Lower leg skin (tissue), 3 donors: ENCODE measurements at regions not wholly inside any gene's neighbourhood (a gene's known extent, or its start where the extent isn't known, plus 50 kb on each side); places are given as distances from the start of the nearest gene placed in this dataset.

Experiments used
- POLR2A ChIP-seq, 2 donors: fragments of 450-650 bp; IDR thresholded peaks; one replicate each; pipeline ENCODE4 v1.6.1; 2016 to 2017; ENCODE audit warnings: antibody characterized with exemption in 2 of 2, mild to moderate bottlenecking in 1 of 2, moderate library complexity in 1 of 2
- TF ChIP-seq, protein P1 (sequence below), 3 donors: fragments of 450-650 bp; IDR thresholded peaks; one replicate each; pipeline ENCODE4 v1.5.1; 2016; ENCODE audit warnings: antibody characterized with exemption in 3 of 3, mild to moderate bottlenecking in 3 of 3, moderate library complexity in 2 of 3

DNA sequence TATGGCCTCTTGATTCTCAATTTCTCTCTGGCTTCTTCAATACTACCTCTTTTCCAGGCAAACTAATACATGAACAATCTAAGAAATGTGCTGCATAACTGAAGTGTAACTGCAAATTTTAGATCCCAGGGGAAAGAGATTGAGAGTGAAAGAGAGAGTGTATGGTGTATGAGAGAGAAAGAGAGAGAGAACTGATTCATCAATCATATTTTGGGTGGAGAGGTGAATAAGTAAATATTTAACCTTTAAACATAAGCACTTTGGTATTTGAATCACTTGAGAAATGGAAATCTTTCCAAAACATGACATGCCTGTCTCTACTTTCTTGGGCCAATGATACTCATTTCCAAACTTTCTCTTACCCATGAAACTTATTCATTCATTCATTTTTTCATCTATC is 147.2 kb upstream of the DIPK2B start:
- TF ChIP-seq, protein P1, sequence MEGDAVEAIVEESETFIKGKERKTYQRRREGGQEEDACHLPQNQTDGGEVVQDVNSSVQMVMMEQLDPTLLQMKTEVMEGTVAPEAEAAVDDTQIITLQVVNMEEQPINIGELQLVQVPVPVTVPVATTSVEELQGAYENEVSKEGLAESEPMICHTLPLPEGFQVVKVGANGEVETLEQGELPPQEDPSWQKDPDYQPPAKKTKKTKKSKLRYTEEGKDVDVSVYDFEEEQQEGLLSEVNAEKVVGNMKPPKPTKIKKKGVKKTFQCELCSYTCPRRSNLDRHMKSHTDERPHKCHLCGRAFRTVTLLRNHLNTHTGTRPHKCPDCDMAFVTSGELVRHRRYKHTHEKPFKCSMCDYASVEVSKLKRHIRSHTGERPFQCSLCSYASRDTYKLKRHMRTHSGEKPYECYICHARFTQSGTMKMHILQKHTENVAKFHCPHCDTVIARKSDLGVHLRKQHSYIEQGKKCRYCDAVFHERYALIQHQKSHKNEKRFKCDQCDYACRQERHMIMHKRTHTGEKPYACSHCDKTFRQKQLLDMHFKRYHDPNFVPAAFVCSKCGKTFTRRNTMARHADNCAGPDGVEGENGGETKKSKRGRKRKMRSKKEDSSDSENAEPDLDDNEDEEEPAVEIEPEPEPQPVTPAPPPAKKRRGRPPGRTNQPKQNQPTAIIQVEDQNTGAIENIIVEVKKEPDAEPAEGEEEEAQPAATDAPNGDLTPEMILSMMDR (IDR thresholded peaks at IDR 0.05): no peak
- TF ChIP-seq POLR2A (IDR thresholded peaks at IDR 0.05): no peak
